T-helper 2 cell treated with Interferon-gamma antibody and Interleukin-4, amounts not matched to agents 5 μg/mL and 100 μg/mL, for 36 hours (primary cell): ENCODE measurements at regions not wholly inside any gene's neighbourhood (a gene's known extent, or its start where the extent isn't known, plus 50 kb on each side); places are given as distances from the start of the nearest gene placed in this dataset.

ENCODE experiments used
- DNase-seq: peaks from one replicate; pipeline ENCODE4 v3.0.0; 2021; ENCODE audit warnings: low spot score
- H3K27ac Mint-ChIP-seq: one replicate; pipeline ENCODE4 v1.8.0; 2021; ENCODE audit warnings: mild to moderate bottlenecking, mixed read lengths
- H3K27me3 Mint-ChIP-seq: one replicate; pipeline ENCODE4 v1.8.0; 2021; ENCODE audit warnings: low read depth, mixed read lengths
- H3K36me3 Mint-ChIP-seq: one replicate; pipeline ENCODE4 v1.8.0; 2021; ENCODE audit warnings: low read depth, mixed read lengths
- H3K4me1 Mint-ChIP-seq: one replicate; pipeline ENCODE4 v1.8.0; 2021; ENCODE audit warnings: low read depth, mixed read lengths
- H3K4me3 Mint-ChIP-seq: one replicate; pipeline ENCODE4 v1.8.0; 2022; ENCODE audit warnings: mild to moderate bottlenecking, moderate library complexity, mixed read lengths
- H3K9me3 Mint-ChIP-seq: one replicate; pipeline ENCODE4 v1.8.0; 2021; ENCODE audit warnings: mixed read lengths

GRCh38 chr2:196403471-196403870 lies 232.1 kb upstream of the STK17B start:
- H3K9me3 Mint-ChIP-seq: no peaks in the 10 kb centered on the region
- no peak overlapping the region for H3K4me3 Mint-ChIP-seq
- no peaks in the 10 kb centered on the region for H3K27me3 Mint-ChIP-seq
- no peak overlapping the region for H3K27ac Mint-ChIP-seq
- H3K36me3 Mint-ChIP-seq: no peaks in the 10 kb centered on the region
- no peak for DNase-seq
- no peaks in the 10 kb centered on the region for H3K4me1 Mint-ChIP-seq

- no peak for DNase-seq
- no peaks in the 10 kb centered on the region for H3K4me1 Mint-ChIP-seq
- no peak overlapping the region for H3K27ac Mint-ChIP-seq
- no peaks in the 10 kb centered on the region for H3K9me3 Mint-ChIP-seq
- no peaks in the 10 kb centered on the region for H3K36me3 Mint-ChIP-seq
- no peaks in the 10 kb centered on the region for H3K27me3 Mint-ChIP-seq
- H3K4me3 Mint-ChIP-seq: no peak overlapping the region
Observed at GRCh38 chr2:196404276-196404675, 232.9 kb upstream of the STK17B start.

GRCh38 chr2:196407675-196408264 lies 231.7 kb upstream of the CCDC150 start:
- Mint-ChIP-seq H3K4me1 (no peaks in the 10 kb centered on the region), H3K27ac (no peak overlapping the region), H3K36me3 (no peaks in the 10 kb centered on the region), H3K9me3 (no peaks in the 10 kb centered on the region), H3K27me3 (no peaks in the 10 kb centered on the region), H3K4me3 (no peak overlapping the region)
- DNase-seq: no peak

- Mint-ChIP-seq H3K4me1 (no peaks in the 10 kb centered on the region), H3K36me3 (no peaks in the 10 kb centered on the region), H3K4me3 (no peak overlapping the region), H3K27me3 (no peaks in the 10 kb centered on the region), H3K9me3 (no peaks in the 10 kb centered on the region), H3K27ac (no peak overlapping the region)
- DNase-seq: no peak
Observed at GRCh38 chr2:196409376-196409775, 230.1 kb upstream of the CCDC150 start.

- DNase-seq: no peak
- peaks cover under 1% of the 10 kb centered on the region for H3K4me1 Mint-ChIP-seq
- no peaks in the 10 kb centered on the region for H3K27me3 Mint-ChIP-seq
- H3K9me3 Mint-ChIP-seq: no peaks in the 10 kb centered on the region
- no peak overlapping the region for H3K4me3 Mint-ChIP-seq
- no peaks in the 10 kb centered on the region for H3K36me3 Mint-ChIP-seq
- no peak overlapping the region for H3K27ac Mint-ChIP-seq
Observed at GRCh38 chr2:196410008-196410407, 229.5 kb upstream of the CCDC150 start.

GRCh38 chr2:196413821-196414274 lies 225.7 kb upstream of the CCDC150 start:
- no peak for DNase-seq
- Mint-ChIP-seq H3K36me3 (no peaks in the 10 kb centered on the region), H3K4me1 (peaks cover 8% of the 10 kb centered on the region), H3K4me3 (no peak overlapping the region), H3K9me3 (no peaks in the 10 kb centered on the region), H3K27me3 (peaks cover 5% of the 10 kb centered on the region), H3K27ac (no peak overlapping the region)

- DNase-seq: no peak
- Mint-ChIP-seq H3K36me3 (no peaks in the 10 kb centered on the region), H3K27ac (no peak overlapping the region), H3K4me1 (peaks cover 8% of the 10 kb centered on the region), H3K9me3 (no peaks in the 10 kb centered on the region), H3K27me3 (peaks cover 15% of the 10 kb centered on the region), H3K4me3 (no peak overlapping the region)
Observed at GRCh38 chr2:196415384-196415783, 224.1 kb upstream of the CCDC150 start.

GRCh38 chr2:196420143-196420542 lies 219.4 kb upstream of the CCDC150 start:
- Mint-ChIP-seq H3K9me3 (no peaks in the 10 kb centered on the region), H3K4me1 (peaks cover 6% of the 10 kb centered on the region), H3K27me3 (peaks cover 18% of the 10 kb centered on the region), H3K36me3 (no peaks in the 10 kb centered on the region), H3K4me3 (no peak overlapping the region), H3K27ac (no peak overlapping the region)
- DNase-seq: no peak

GRCh38 chr2:196421880-196422279 lies 217.6 kb upstream of the CCDC150 start:
- no peaks in the 10 kb centered on the region for H3K9me3 Mint-ChIP-seq
- H3K27me3 Mint-ChIP-seq: peaks cover 14% of the 10 kb centered on the region
- H3K27ac Mint-ChIP-seq: no peak overlapping the region
- no peak for DNase-seq
- H3K36me3 Mint-ChIP-seq: no peaks in the 10 kb centered on the region
- no peak overlapping the region for H3K4me3 Mint-ChIP-seq
- peaks cover 2% of the 10 kb centered on the region for H3K4me1 Mint-ChIP-seq

GRCh38 chr2:196422361-196422760 lies 217.2 kb upstream of the CCDC150 start:
- DNase-seq: no peak
- H3K27ac Mint-ChIP-seq: no peak overlapping the region
- peaks cover 14% of the 10 kb centered on the region for H3K27me3 Mint-ChIP-seq
- H3K4me3 Mint-ChIP-seq: no peak overlapping the region
- H3K9me3 Mint-ChIP-seq: no peaks in the 10 kb centered on the region
- peaks cover 2% of the 10 kb centered on the region for H3K4me1 Mint-ChIP-seq
- H3K36me3 Mint-ChIP-seq: no peaks in the 10 kb centered on the region

- no peak for DNase-seq
- Mint-ChIP-seq H3K27me3 (peaks cover 11% of the 10 kb centered on the region), H3K36me3 (no peaks in the 10 kb centered on the region), H3K4me1 (peaks cover 4% of the 10 kb centered on the region), H3K9me3 (no peaks in the 10 kb centered on the region), H3K27ac (no peak overlapping the region), H3K4me3 (no peak overlapping the region)
Observed at GRCh38 chr2:196426122-196426521, 213.4 kb upstream of the CCDC150 start.

GRCh38 chr2:196427986-196428634 lies 211.4 kb upstream of the CCDC150 start:
- Mint-ChIP-seq H3K9me3 (no peaks in the 10 kb centered on the region), H3K36me3 (no peaks in the 10 kb centered on the region), H3K27me3 (peaks cover 14% of the 10 kb centered on the region), H3K4me1 (peaks cover 4% of the 10 kb centered on the region), H3K4me3 (no peak overlapping the region), H3K27ac (no peak overlapping the region)
- DNase-seq: no peak

GRCh38 chr2:196431076-196431475 lies 208.4 kb upstream of the CCDC150 start:
- no peaks in the 10 kb centered on the region for H3K36me3 Mint-ChIP-seq
- peaks cover 15% of the 10 kb centered on the region for H3K27me3 Mint-ChIP-seq
- H3K27ac Mint-ChIP-seq: no peak overlapping the region
- no peak for DNase-seq
- peaks cover 2% of the 10 kb centered on the region for H3K4me1 Mint-ChIP-seq
- H3K9me3 Mint-ChIP-seq: no peaks in the 10 kb centered on the region
- H3K4me3 Mint-ChIP-seq: no peak overlapping the region

GRCh38 chr2:196431957-196432356 lies 207.6 kb upstream of the CCDC150 start:
- Mint-ChIP-seq H3K27ac (no peak overlapping the region), H3K4me3 (no peak overlapping the region), H3K9me3 (no peaks in the 10 kb centered on the region), H3K36me3 (no peaks in the 10 kb centered on the region), H3K27me3 (peaks cover 17% of the 10 kb centered on the region), H3K4me1 (peaks cover 2% of the 10 kb centered on the region)
- no peak for DNase-seq

GRCh38 chr2:196433116-196433515 lies 206.4 kb upstream of the CCDC150 start:
- Mint-ChIP-seq H3K9me3 (no peaks in the 10 kb centered on the region), H3K4me3 (no peak overlapping the region), H3K4me1 (peaks cover under 1% of the 10 kb centered on the region), H3K27me3 (peaks cover 24% of the 10 kb centered on the region), H3K36me3 (no peaks in the 10 kb centered on the region), H3K27ac (no peak overlapping the region)
- no peak for DNase-seq
